Subcutaneous abdominal adipose tissue (tissue), 5 donors: ENCODE measurements at regions not wholly inside any gene's neighbourhood (a gene's known extent, or its start where the extent isn't known, plus 50 kb on each side); places are given as distances from the start of the nearest gene placed in this dataset.

Experiments used
- H3K27ac ChIP-seq: one replicate; pipeline ENCODE4 v1.7.0; 2013; ENCODE audit warnings: low read depth, mild to moderate bottlenecking, inconsistent platforms, low read length, moderate library complexity
- H3K27me3 ChIP-seq, 5 donors: one replicate each; pipeline ENCODE4 v1.7.0; 2013; ENCODE audit warnings: low read length in 5 of 5, inconsistent platforms in 1 of 5; ENCODE audit not compliant: control insufficient read depth in 5 of 5, insufficient read depth in 4 of 5
- H3K36me3 ChIP-seq, 5 donors: one replicate each; pipeline ENCODE4 v1.7.0; 2013; ENCODE audit warnings: low read length in 5 of 5; ENCODE audit not compliant: control insufficient read depth in 5 of 5, insufficient read depth in 5 of 5
- H3K4me1 ChIP-seq, 5 donors: one replicate each; pipeline ENCODE4 v1.7.0; 2013; ENCODE audit warnings: low read length in 5 of 5, mild to moderate bottlenecking in 3 of 5, moderate library complexity in 1 of 5; ENCODE audit not compliant: control insufficient read depth in 5 of 5, insufficient read depth in 5 of 5
- H3K4me3 ChIP-seq, 5 donors: one replicate each; pipeline ENCODE4 v1.7.0; 2013; ENCODE audit warnings: low read length in 5 of 5, low read depth in 1 of 5
- H3K9ac ChIP-seq, 5 donors: one replicate each; pipeline ENCODE4 v1.7.0; 2013; ENCODE audit warnings: low read length in 5 of 5, mild to moderate bottlenecking in 4 of 5, moderate library complexity in 3 of 5
- H3K9me3 ChIP-seq, 5 donors: one replicate each; pipeline ENCODE4 v1.7.0; 2013; ENCODE audit warnings: low read length in 5 of 5; ENCODE audit not compliant: control insufficient read depth in 5 of 5
- donor health status: healthy.
- donor health status: healthy.
- donor health status: healthy.
- donor health status: healthy.
- donor health status: healthy.

- no peaks in the 10 kb centered on the region for H3K4me1 ChIP-seq
- H3K9me3 ChIP-seq = peaks cover 0 to 15% (median 0%) of the 10 kb centered on the region in 5 donors
- H3K4me3 ChIP-seq = no peak overlapping the region
- no peak overlapping the region for H3K9ac ChIP-seq
- no peak overlapping the region for H3K27ac ChIP-seq
- H3K27me3 ChIP-seq = peaks cover 0 to 8% (median 2%) of the 10 kb centered on the region in 5 donors
- no peaks in the 10 kb centered on the region for H3K36me3 ChIP-seq
Measured at GRCh38 chr1:29975036-29975694, 738.8 kb downstream of the PTPRU start.

DNA sequence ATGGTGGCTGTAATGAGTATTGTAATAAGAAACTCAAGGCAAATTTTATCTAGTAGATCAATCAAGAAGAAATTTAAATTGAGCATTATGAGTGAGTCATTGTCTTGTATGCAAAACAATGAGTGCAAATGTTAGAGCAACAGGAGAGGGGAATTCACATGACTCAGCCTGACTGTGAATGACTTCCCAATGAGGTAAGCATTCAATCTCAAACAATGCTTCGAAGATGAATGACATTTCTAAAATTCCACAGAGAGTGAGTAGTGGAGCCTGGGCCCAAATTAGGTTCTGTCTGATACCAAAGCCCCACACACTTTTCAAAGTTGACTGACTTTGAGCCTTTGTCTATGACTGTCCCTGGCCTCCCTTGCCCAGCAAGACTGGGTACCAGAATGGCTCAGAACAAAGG is 738.0 kb downstream of the PTPRU start:
- no peak overlapping the region for H3K27ac ChIP-seq

DNA sequence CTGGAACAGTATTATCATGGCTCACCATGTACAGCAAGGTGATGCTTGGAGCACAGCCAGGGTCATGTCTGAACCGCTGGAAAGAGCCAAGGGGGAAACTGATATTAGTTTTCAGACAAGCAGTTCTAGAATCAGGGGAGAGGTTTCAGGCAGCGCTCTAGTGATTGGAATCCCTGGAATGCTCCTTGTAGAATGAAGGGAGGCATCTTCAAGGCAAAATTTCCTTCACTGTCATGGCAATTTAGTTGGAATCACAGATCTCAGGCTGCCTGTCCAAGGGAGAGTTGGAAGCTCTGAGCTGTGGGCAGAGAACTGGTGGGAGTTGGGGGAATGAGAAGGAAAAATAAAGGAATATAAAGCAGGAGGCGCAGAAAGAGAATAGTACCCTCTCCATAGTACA is 737.1 kb downstream of the PTPRU start:
- Histone ChIP-seq H3K9ac (no peak overlapping the region), H3K9me3 (peaks cover 0 to 23% (median 7%) of the 10 kb centered on the region in 5 donors), H3K4me1 (no peaks in the 10 kb centered on the region), H3K4me3 (no peak overlapping the region), H3K36me3 (no peaks in the 10 kb centered on the region), H3K27ac (no peak overlapping the region), H3K27me3 (peaks cover 0 to 17% (median 6%) of the 10 kb centered on the region in 5 donors)

More for the DNA sequence above, 738.0 kb downstream of the PTPRU start:
- Histone ChIP-seq H3K36me3 (no peaks in the 10 kb centered on the region), H3K27me3 (peaks cover 0 to 12% (median 6%) of the 10 kb centered on the region in 5 donors), H3K4me1 (no peaks in the 10 kb centered on the region), H3K9ac (no peak overlapping the region), H3K4me3 (no peak overlapping the region), H3K9me3 (peaks cover 0 to 19% (median 3%) of the 10 kb centered on the region in 5 donors)

DNA sequence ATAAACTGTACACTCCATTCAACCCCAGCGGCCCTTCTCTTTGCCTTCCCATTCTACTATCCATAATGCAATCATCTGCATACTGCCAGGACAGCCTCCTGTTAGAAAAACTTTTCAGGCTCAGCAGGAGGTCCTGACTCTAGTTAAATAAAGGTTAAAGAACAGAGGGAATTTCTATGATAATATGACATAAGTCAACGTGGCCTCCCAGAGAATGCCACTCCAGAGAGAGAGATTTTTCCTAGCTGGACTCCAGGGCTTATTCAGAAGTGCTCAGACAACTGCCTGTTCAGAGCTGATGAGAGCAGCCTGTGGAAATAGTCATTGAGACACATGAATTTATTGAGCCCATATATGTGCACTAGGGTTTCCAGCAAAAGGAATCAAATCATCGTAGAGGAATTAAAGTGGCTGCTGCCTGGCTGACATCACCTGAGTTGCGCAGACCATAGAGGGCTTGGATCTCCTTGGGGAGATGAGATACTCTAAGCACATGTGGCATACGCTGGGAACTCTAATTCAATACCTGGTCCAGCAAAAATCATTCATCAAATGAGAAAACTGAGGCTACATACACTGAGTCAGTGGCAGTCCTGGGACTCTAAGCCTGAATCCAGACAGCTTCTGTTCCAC is 736.2 kb downstream of the PTPRU start:
- H3K4me3 ChIP-seq = no peak overlapping the region
- H3K9me3 ChIP-seq = peaks cover 0 to 18% (median 7%) of the 10 kb centered on the region in 5 donors
- H3K36me3 ChIP-seq = no peaks in the 10 kb centered on the region
- no peak overlapping the region for H3K9ac ChIP-seq
- peaks cover 0 to 17% (median 6%) of the 10 kb centered on the region in 5 donors for H3K27me3 ChIP-seq
- H3K27ac ChIP-seq = no peak overlapping the region
- no peaks in the 10 kb centered on the region for H3K4me1 ChIP-seq

DNA sequence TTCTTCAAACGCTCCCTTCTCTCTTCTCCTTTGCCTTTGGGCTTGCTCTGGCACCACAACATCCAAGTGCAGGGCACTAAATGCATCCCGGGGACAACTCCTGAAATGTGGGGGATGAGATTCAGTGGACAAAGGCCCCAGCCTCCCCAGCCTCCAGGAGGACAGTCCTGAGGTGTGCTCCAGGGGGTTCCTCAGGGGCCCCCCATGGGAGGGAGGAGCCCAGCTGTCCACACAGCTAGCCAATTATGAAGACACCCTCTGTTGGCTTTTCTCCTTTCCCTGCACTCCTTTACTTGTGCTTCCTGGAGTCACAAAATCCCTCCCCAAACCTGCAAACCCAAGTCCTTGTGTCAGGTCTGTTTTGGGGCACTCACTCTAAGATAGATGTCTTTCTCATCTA is 735.4 kb downstream of the PTPRU start:
- Histone ChIP-seq H3K36me3 (no peaks in the 10 kb centered on the region), H3K4me3 (no peak overlapping the region), H3K27ac (no peak overlapping the region), H3K9ac (no peak overlapping the region), H3K27me3 (peaks cover 0 to 17% (median 6%) of the 10 kb centered on the region in 5 donors), H3K4me1 (no peaks in the 10 kb centered on the region), H3K9me3 (peaks cover 0 to 12% (median 7%) of the 10 kb centered on the region in 5 donors)

DNA sequence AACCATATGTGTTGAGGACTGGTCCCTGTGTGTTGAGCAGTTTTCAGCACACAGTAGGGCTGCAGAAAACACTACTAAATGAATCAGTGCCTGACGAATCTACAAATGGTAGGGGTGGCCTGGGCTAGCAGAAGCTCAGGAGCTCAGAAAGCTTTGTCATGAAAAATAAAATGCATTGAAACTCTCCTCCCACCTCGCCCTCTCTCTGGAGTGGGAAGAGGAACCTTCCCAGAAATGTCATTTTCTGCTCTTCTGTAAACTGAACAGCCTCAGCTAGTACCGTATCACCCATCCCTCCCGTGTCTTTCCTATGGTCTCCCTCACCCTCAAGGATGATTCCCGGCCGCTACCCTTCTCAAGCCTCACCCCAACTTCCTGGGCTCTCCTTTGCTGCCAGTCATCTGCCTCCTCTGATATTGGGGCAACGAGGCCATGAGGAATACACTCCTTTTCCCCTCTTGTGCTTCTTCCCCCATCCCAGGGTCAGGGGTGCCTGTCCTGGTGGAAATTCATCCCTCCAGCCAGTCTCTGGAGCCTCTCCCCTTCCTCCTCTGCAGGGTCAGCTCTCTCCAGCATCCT is 734.5 kb downstream of the PTPRU start:
- Histone ChIP-seq H3K36me3 (no peaks in the 10 kb centered on the region), H3K27me3 (peaks cover 0 to 18% (median 12%) of the 10 kb centered on the region in 5 donors), H3K9me3 (peaks cover 0 to 7% (median 7%) of the 10 kb centered on the region in 5 donors), H3K4me1 (no peaks in the 10 kb centered on the region), H3K4me3 (no peak overlapping the region), H3K27ac (no peak overlapping the region), H3K9ac (no peak overlapping the region)

GRCh38 chr1:29969576-29969975 is 733.3 kb downstream of the PTPRU start:
- Histone ChIP-seq H3K27ac (no peak overlapping the region), H3K4me3 (no peak overlapping the region), H3K9me3 (peaks cover 0 to 7% (median 7%) of the 10 kb centered on the region in 5 donors), H3K4me1 (no peaks in the 10 kb centered on the region), H3K9ac (no peak overlapping the region), H3K36me3 (no peaks in the 10 kb centered on the region), H3K27me3 (peaks cover 0 to 25% (median 15%) of the 10 kb centered on the region in 5 donors)

GRCh38 chr1:29967261-29967660 is 730.9 kb downstream of the PTPRU start:
- Histone ChIP-seq H3K4me1 (no peaks in the 10 kb centered on the region), H3K27me3 (peaks cover 3 to 23% (median 15%) of the 10 kb centered on the region in 5 donors), H3K4me3 (no peak overlapping the region), H3K9me3 (peaks cover 0 to 7% (median 7%) of the 10 kb centered on the region in 5 donors), H3K36me3 (no peaks in the 10 kb centered on the region), H3K27ac (no peak overlapping the region), H3K9ac (no peak overlapping the region)

- no peaks in the 10 kb centered on the region for H3K36me3 ChIP-seq
- H3K9ac ChIP-seq = no peak overlapping the region
- peaks cover 0 to 7% (median 7%) of the 10 kb centered on the region in 5 donors for H3K9me3 ChIP-seq
- no peak overlapping the region for H3K4me3 ChIP-seq
- no peaks in the 10 kb centered on the region for H3K4me1 ChIP-seq
- no peak overlapping the region for H3K27ac ChIP-seq
- H3K27me3 ChIP-seq = peaks cover 6 to 23% (median 15%) of the 10 kb centered on the region in 5 donors
Measured at GRCh38 chr1:29966526-29967045, 730.3 kb downstream of the PTPRU start.
